K562 (cell line): ENCODE measurements at regions not wholly inside any gene's neighbourhood (a gene's known extent, or its start where the extent isn't known, plus 50 kb on each side); places are given as distances from the start of the nearest gene placed in this dataset.

ENCODE experiments used
- ATAC-seq: fragments of 200-7000 bp; cut with Tn5 transposase; 3 replicates; pipeline ENCODE4 v1.9.1; 2020; ENCODE audit warnings: moderate library complexity
- BruUV-seq: library from RNA; stranded (reverse); fragments of 400-500 nt; replicated peaks from 2 replicates; lab custom pipeline; 2021; lab: Mats Ljungman, UMichigan
- CTCF ChIA-PET: fragments of 300-600 bp; formaldehyde crosslinking; extraction: SDS; loops from one replicate; lab custom pipeline; 2021; ENCODE audit warnings: low intra/inter-chr PET ratio; lab: Yijun Ruan, JAX
- POLR2A ChIA-PET: fragments of 300-600, 350-650 bp; sonication (Branson Sonifier 250); formaldehyde crosslinking; extraction: SDS; loops from one replicate; lab custom pipeline; 2021; ENCODE audit warnings: antibody characterized with exemption, inconsistent platforms; lab: Yijun Ruan, JAX
- DNase-seq, 4 experiments: peaks; one replicate each; pipeline versions ENCODE4 v3.0.0 to v3.0.0-alpha.2; 2011 to 2018; ENCODE audit warnings: low spot score in 3 of 4, mixed read lengths in 3 of 4; ENCODE audit errors: extremely low read depth in 1 of 4
- FAIRE-seq: peaks from 2 replicates; lab custom pipeline; 2011; peaks lifted over from hg19 to GRCh38; lab: Jason Lieb, UNC
- H2AFZ ChIP-seq: 2 replicates; pipeline ENCODE4 v1.6.0; 2011; ENCODE audit warnings: low read depth, low read length, control low read depth, inconsistent platforms
- H3K27ac ChIP-seq: fragments of 200-600 bp; 3 replicates; pipeline ENCODE4 v1.8.0; 2011; ENCODE audit warnings: low read depth, mild to moderate bottlenecking, control low read depth, inconsistent platforms, low read length, moderate library complexity, mixed read lengths; ENCODE audit errors: extremely low read depth
- H3K27me3 ChIP-seq, 2 experiments: fragments of 300-600 bp in 1 of 2; 2 replicates in 1 of 2; 3 replicates in 1 of 2; pipeline versions ENCODE4 v1.6.0 to v1.8.0; 2011; ENCODE audit warnings: inconsistent platforms in 2 of 2, low read length in 2 of 2, mild to moderate bottlenecking in 1 of 2, mixed read lengths in 1 of 2, moderate library complexity in 1 of 2; ENCODE audit not compliant: control insufficient read depth in 2 of 2, insufficient read depth in 2 of 2
- H3K36me3 ChIP-seq: fragments of 300-600 bp; 3 replicates; pipeline ENCODE4 v1.8.0; 2011; ENCODE audit warnings: mild to moderate bottlenecking, low read length, inconsistent platforms; ENCODE audit not compliant: control insufficient read depth, insufficient read depth
- H3K4me1 ChIP-seq, 2 experiments: fragments of 200-600 bp in 1 of 2; replicated peaks in 1 of 2; 2 replicates in 1 of 2; 3 replicates in 1 of 2; pipeline versions ENCODE4 v1.5.1 to v1.8.0; 2011; ENCODE audit warnings: inconsistent platforms in 2 of 2, low read length in 2 of 2, mild to moderate bottlenecking in 1 of 2, mixed read lengths in 1 of 2, moderate library complexity in 1 of 2; ENCODE audit not compliant: control insufficient read depth in 2 of 2, insufficient read depth in 2 of 2
- H3K4me2 ChIP-seq: 2 replicates; pipeline ENCODE4 v1.6.1; 2011; ENCODE audit warnings: low read length, control low read depth, inconsistent platforms, mixed read lengths; ENCODE audit not compliant: insufficient read depth
- H3K4me3 ChIP-seq: fragments of 200-600 bp; sonication (generic), shearing (Covaris generic); 2 replicates; pipeline ENCODE4 v1.5.1; 2016; ENCODE audit warnings: control low read depth, inconsistent platforms
- H3K79me2 ChIP-seq: fragments of 200-600 bp; 3 replicates; pipeline ENCODE4 v1.8.0; 2011; ENCODE audit warnings: low read length, inconsistent platforms; ENCODE audit not compliant: control insufficient read depth, insufficient read depth
- H3K9ac ChIP-seq, 2 experiments: 2 replicates each; pipeline versions ENCODE4 v1.6.0 to v1.6.1; 2011; ENCODE audit warnings: low read depth in 2 of 2, low read length in 2 of 2, control low read depth in 1 of 2, inconsistent platforms in 1 of 2, mild to moderate bottlenecking in 1 of 2, mixed read lengths in 1 of 2; ENCODE audit not compliant: insufficient read depth in 1 of 2
- H3K9me1 ChIP-seq: one replicate; pipeline ENCODE4 v1.6.0; 2011; ENCODE audit warnings: inconsistent platforms, mild to moderate bottlenecking, low read length, moderate library complexity; ENCODE audit not compliant: control insufficient read depth, insufficient read depth
- H3K9me3 ChIP-seq: replicated peaks from 2 replicates; pipeline ENCODE4 v1.5.1; 2011; ENCODE audit warnings: low read depth, low read length, inconsistent platforms; ENCODE audit not compliant: control insufficient read depth, insufficient read depth
- H4K20me1 ChIP-seq: replicated peaks from 2 replicates; pipeline ENCODE4 v1.6.1; 2011; ENCODE audit warnings: low read length, inconsistent platforms, mixed read lengths; ENCODE audit not compliant: control insufficient read depth, insufficient read depth
- ATF7 ChIP-seq: fragments of 450-650 bp; IDR thresholded peaks from 2 replicates; pipeline ENCODE4 v1.7.1; 2014; ENCODE audit warnings: mild to moderate bottlenecking, moderate library complexity
- CCNT2 ChIP-seq: IDR thresholded peaks from 2 replicates; pipeline ENCODE4 v1.6.1; 2011; ENCODE audit warnings: borderline replicate concordance, low read depth, mild to moderate bottlenecking, moderate library complexity, mixed read lengths, low read length; ENCODE audit not compliant: insufficient read length; ENCODE audit errors: extremely low read depth
- CEBPG ChIP-seq, 3 experiments: fragments of 200-800 bp in 1 of 3; sonication (Bioruptor generic) in 1 of 3; sonication (generic) in 1 of 3; formaldehyde crosslinking in 1 of 3; IDR thresholded peaks in 2 of 3; conservative IDR thresholded peaks in 1 of 3; 2 replicates each; pipeline versions ENCODE4 v1.6.1 to v1.8.0; 2016 to 2022; ENCODE audit warnings: missing compliant biosample characterization in 2 of 3, missing genetic modification characterization in 2 of 3, mild to moderate bottlenecking in 1 of 3, missing genetic modification reagents in 1 of 3
- DIDO1 ChIP-seq: fragments of 450-650 bp; IDR thresholded peaks from 2 replicates; pipeline ENCODE4 v1.6.1; 2016; ENCODE audit warnings: low read depth, missing biosample characterization, missing genetic modification characterization
- ESRRB ChIP-seq: fragments of 250-450 bp; sonication (Bioruptor Pico); IDR thresholded peaks from 2 replicates; pipeline ENCODE4 v1.5.0; 2020; ENCODE audit warnings: mild to moderate bottlenecking, moderate library complexity, borderline replicate concordance
- MEF2A ChIP-seq: IDR thresholded peaks from 2 replicates; pipeline ENCODE4 v1.6.1; 2011; ENCODE audit warnings: low read depth, mild to moderate bottlenecking, low read length, moderate library complexity; ENCODE audit not compliant: control insufficient read depth
- PHF21A ChIP-seq: fragments of 450-650 bp; IDR thresholded peaks from 2 replicates; pipeline ENCODE4 v1.6.1; 2017; ENCODE audit warnings: low read depth, borderline replicate concordance
- RAD51 ChIP-seq: fragments of 450-650 bp; IDR thresholded peaks from 2 replicates; pipeline ENCODE4 v1.7.1; 2016; ENCODE audit warnings: low read depth, mild to moderate bottlenecking, borderline replicate concordance
- ZNF445 ChIP-seq: fragments of 250-450 bp; sonication (Bioruptor Pico); IDR thresholded peaks from 2 replicates; pipeline ENCODE4 v1.4.0; 2020; ENCODE audit warnings: low read depth, mild to moderate bottlenecking, moderate library complexity
- ZNF589 ChIP-seq: fragments of 200-800 bp; sonication (Bioruptor generic); IDR thresholded peaks from 2 replicates; pipeline ENCODE4 v1.6.1; 2016; ENCODE audit warnings: low read depth, missing genetic modification characterization, missing compliant biosample characterization
- ZNF644 ChIP-seq: fragments of 200-800 bp; sonication (Bioruptor generic); IDR thresholded peaks from 2 replicates; pipeline ENCODE4 v1.6.1; 2016; ENCODE audit warnings: low read depth, missing genetic modification characterization, missing compliant biosample characterization
- WGBS: fragments of 100-300 bp; shearing (Covaris generic); methylation state at CpG from one replicate; pipeline ENCODE4 v1.1.6; 2016; ENCODE audit warnings: low coverage, mixed read lengths; ENCODE audit not compliant: insufficient coverage; ENCODE audit errors: missing lambda C conversion rate; 5-methylcytosine and 5-hydroxymethylcytosine counted together
- in situ Hi-C: fragments of 300-500 bp; cut with MboI; formaldehyde crosslinking; loops from 4 replicates; pipeline ENCODE4 v1.15.0; 2018; ENCODE audit warnings: inconsistent platforms, mixed read lengths
- intact Hi-C: fragments of 100-400 bp; cut with micrococcal nuclease; formaldehyde crosslinking; loops from 2 replicates; pipeline ENCODE4 v1.14.2; 2022
- TF ChIP-seq, protein P1 (sequence below), 2 experiments: IDR thresholded peaks in 1 of 2; conservative IDR thresholded peaks in 1 of 2; 2 replicates each; pipeline ENCODE4 v1.6.1; 2016; ENCODE audit warnings: low read depth in 2 of 2, mild to moderate bottlenecking in 1 of 2, missing compliant biosample characterization in 1 of 2, missing genetic modification characterization in 1 of 2, moderate library complexity in 1 of 2
- TF ChIP-seq, protein P2 (sequence below): fragments of 250-450 bp; sonication (Bioruptor Pico); IDR thresholded peaks from 2 replicates; pipeline ENCODE4 v1.4.0; 2020
- TF ChIP-seq, protein P3 (sequence below): fragments of 250-450 bp; sonication (Bioruptor Pico); IDR thresholded peaks from 2 replicates; pipeline ENCODE4 v1.5.0; 2021; ENCODE audit warnings: mild to moderate bottlenecking, borderline replicate concordance

DNA sequence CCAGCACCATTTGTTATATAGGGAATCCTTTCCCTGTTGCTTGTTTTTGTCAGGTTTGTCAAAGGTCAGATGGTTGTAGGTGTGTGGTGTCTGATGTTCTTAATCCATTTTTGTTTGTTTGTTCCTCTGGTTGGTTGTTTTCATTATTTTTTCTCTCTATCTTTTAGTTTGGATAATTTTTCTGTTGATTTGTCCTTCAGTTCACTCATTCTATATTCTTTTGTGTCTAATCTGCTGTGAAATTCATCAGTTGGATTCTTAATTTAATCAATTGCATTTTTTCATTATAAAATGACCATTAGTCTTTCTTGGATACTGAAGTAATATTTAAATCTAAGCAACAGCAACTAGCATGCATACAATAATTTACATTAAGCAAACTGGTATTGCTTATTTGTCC lies 206.7 kb upstream of the TRIB2 start (continued):
- TF ChIP-seq, protein P1, sequence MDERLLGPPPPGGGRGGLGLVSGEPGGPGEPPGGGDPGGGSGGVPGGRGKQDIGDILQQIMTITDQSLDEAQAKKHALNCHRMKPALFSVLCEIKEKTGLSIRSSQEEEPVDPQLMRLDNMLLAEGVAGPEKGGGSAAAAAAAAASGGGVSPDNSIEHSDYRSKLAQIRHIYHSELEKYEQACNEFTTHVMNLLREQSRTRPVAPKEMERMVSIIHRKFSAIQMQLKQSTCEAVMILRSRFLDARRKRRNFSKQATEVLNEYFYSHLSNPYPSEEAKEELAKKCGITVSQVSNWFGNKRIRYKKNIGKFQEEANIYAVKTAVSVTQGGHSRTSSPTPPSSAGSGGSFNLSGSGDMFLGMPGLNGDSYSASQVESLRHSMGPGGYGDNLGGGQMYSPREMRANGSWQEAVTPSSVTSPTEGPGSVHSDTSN (CRISPR knock-in tag; IDR thresholded peaks at IDR 0.05; ENCODE audit: low read depth): no peak
- TF ChIP-seq, protein P1 (tag; conservative IDR thresholded peaks at IDR 0.05; ENCODE audit: low read depth): no peak
- TF ChIP-seq ZNF445: no peak
- no peak for TF ChIP-seq DIDO1 (tag)
- TF ChIP-seq ZNF589: no peak

DNA sequence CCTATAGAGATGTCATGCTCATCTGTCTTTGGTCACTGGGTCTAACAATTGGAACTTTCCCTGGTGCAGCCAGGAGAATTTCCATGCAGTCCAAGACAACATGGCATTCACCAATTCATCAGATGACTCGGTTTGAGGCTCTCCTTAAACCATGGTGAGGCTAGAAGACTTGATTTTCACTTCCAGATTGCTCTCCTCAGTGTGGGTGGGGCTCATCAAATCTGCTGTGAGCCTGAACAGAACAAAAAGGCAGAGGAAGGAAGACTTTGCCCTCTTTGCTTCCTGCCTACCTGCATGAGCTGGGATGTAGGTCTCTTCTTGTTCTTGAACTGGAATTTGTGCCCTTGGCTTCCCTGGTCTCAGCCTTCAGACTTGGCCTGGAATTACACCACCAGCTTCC lies 203.4 kb upstream of the TRIB2 start:
- intact Hi-C loops (no loop called here), in situ Hi-C loops (no loop called here)
- 18% methylated on average over 1 of the region's 1 CpG for WGBS
- FAIRE-seq (no peak), ATAC-seq (no peak), DNase-seq (no peak)
- BruUV-seq: no TSS peak
- H3K9me3 ChIP-seq: no peaks in the 10 kb centered on the region
- no peaks in the 10 kb centered on the region for H3K27me3 ChIP-seq
- no peak overlapping the region for H3K9ac ChIP-seq
- ChIA-PET POLR2A (interaction anchor here (0.6 kb wide), 1 partner anchor 20 kb away, joined by 3 read pairs; no protein-coding TSS in a partner anchor), CTCF (interaction anchor here (0.6 kb wide), 1 partner anchor 74 kb away, joined by 3 read pairs; no protein-coding TSS in a partner anchor)
- no peak overlapping the region for H3K27ac ChIP-seq
- no peaks in the 10 kb centered on the region for H3K9me1 ChIP-seq
- H3K4me1 ChIP-seq: peaks cover 0 to 15% of the 10 kb centered on the region in 2 experiments; a peak in 4 of 5 replicates
- H4K20me1 ChIP-seq: no peaks in the 10 kb centered on the region
- no peak overlapping the region for H2AFZ ChIP-seq
- H3K4me2 ChIP-seq: no peak overlapping the region
- no peak overlapping the region for H3K4me3 ChIP-seq
- H3K79me2 ChIP-seq: no peaks in the 10 kb centered on the region
- H3K36me3 ChIP-seq: no peaks in the 10 kb centered on the region
- TF ChIP-seq, protein P2, sequence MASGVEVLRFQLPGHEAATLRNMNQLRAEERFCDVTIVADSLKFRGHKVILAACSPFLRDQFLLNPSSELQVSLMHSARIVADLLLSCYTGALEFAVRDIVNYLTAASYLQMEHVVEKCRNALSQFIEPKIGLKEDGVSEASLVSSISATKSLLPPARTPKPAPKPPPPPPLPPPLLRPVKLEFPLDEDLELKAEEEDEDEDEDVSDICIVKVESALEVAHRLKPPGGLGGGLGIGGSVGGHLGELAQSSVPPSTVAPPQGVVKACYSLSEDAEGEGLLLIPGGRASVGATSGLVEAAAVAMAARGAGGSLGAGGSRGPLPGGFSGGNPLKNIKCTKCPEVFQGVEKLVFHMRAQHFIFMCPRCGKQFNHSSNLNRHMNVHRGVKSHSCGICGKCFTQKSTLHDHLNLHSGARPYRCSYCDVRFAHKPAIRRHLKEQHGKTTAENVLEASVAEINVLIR (CRISPR knock-in tag): no peak
- no peak for TF ChIP-seq RAD51
- TF ChIP-seq MEF2A: no peak
- TF ChIP-seq ZNF644 (tag): no peak
- TF ChIP-seq ATF7: no peak
- TF ChIP-seq CEBPG (CRISPR knock-in tag; IDR thresholded peaks at IDR 0.05): no peak
- TF ChIP-seq CEBPG (tag; conservative IDR thresholded peaks at IDR 0.05 in 1 of 2, IDR thresholded peaks at IDR 0.05 in 1 of 2): no peak
- TF ChIP-seq, protein P3, sequence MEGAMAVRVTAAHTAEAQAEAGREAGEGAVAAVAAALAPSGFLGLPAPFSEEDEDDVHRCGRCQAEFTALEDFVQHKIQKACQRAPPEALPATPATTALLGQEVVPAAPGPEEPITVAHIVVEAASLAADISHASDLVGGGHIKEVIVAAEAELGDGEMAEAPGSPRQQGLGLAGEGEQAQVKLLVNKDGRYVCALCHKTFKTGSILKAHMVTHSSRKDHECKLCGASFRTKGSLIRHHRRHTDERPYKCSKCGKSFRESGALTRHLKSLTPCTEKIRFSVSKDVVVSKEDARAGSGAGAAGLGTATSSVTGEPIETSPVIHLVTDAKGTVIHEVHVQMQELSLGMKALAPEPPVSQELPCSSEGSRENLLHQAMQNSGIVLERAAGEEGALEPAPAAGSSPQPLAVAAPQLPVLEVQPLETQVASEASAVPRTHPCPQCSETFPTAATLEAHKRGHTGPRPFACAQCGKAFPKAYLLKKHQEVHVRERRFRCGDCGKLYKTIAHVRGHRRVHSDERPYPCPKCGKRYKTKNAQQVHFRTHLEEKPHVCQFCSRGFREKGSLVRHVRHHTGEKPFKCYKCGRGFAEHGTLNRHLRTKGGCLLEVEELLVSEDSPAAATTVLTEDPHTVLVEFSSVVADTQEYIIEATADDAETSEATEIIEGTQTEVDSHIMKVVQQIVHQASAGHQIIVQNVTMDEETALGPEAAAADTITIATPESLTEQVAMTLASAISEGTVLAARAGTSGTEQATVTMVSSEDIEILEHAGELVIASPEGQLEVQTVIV: no peak
- no peak for TF ChIP-seq ESRRB (CRISPR knock-in tag)
- TF ChIP-seq PHF21A: no peak
- no peak for TF ChIP-seq CCNT2
